PFSK-1 (cell line): ENCODE measurements at regions not wholly inside any gene's neighbourhood (a gene's known extent, or its start where the extent isn't known, plus 50 kb on each side); places are given as distances from the start of the nearest gene placed in this dataset.

Source experiments
- FOXP2 ChIP-seq: optimal IDR thresholded peaks from 2 replicates; pipeline ENCODE3; 2011; ENCODE audit warnings: borderline replicate concordance, control low read depth, inconsistent platforms; ENCODE audit not compliant: insufficient read depth; ENCODE audit errors: extremely low read length, extremely low read depth
- POLR2AphosphoS5 ChIP-seq: IDR thresholded peaks from 2 replicates; pipeline ENCODE4 v1.6.1; 2012; ENCODE audit warnings: low read depth, mild to moderate bottlenecking, control low read depth, low read length, moderate library complexity
- SIN3A ChIP-seq: IDR thresholded peaks from 2 replicates; pipeline ENCODE4 v1.6.1; 2012; ENCODE audit warnings: mild to moderate bottlenecking, low read length, moderate library complexity, borderline replicate concordance; ENCODE audit not compliant: insufficient read depth
- TAF1 ChIP-seq: IDR thresholded peaks from 2 replicates; pipeline ENCODE4 v1.6.1; 2012; ENCODE audit warnings: low read length, control low read depth, borderline replicate concordance; ENCODE audit not compliant: insufficient read depth
- TF ChIP-seq, protein P1 (sequence below), 2 experiments: IDR thresholded peaks; 2 replicates each; pipeline versions ENCODE4 v1.6.1 to v1.8.0; 2011 to 2012; ENCODE audit warnings: low read depth in 2 of 2, low read length in 2 of 2, control low read depth in 1 of 2, inconsistent platforms in 1 of 2, mild to moderate bottlenecking in 1 of 2, moderate library complexity in 1 of 2; ENCODE audit not compliant: insufficient read depth in 1 of 2

DNA sequence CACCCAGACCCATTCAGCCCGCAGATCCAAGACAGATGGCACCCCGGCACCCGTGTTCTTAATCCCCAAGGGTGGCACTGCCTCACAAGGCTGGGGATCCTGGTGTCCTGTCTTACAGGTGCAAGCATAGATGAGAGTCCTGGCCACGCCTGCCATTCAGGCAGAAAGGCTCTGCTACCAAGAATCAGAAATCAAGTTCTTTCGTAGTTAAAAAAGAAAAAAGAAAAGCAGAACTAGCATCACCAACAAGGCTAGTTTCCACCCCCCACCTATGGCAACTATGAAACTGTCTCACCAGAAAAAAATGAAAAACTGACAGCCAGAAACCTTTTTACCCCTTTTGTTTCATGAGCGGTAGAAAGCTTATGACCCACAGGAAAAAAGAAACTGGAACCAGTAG lies 170.4 kb downstream of the SYK start:
- TF ChIP-seq POLR2AphosphoS5: no peak
- TF ChIP-seq SIN3A: no peak
- no peak for TF ChIP-seq TAF1
- TF ChIP-seq, protein P1, sequence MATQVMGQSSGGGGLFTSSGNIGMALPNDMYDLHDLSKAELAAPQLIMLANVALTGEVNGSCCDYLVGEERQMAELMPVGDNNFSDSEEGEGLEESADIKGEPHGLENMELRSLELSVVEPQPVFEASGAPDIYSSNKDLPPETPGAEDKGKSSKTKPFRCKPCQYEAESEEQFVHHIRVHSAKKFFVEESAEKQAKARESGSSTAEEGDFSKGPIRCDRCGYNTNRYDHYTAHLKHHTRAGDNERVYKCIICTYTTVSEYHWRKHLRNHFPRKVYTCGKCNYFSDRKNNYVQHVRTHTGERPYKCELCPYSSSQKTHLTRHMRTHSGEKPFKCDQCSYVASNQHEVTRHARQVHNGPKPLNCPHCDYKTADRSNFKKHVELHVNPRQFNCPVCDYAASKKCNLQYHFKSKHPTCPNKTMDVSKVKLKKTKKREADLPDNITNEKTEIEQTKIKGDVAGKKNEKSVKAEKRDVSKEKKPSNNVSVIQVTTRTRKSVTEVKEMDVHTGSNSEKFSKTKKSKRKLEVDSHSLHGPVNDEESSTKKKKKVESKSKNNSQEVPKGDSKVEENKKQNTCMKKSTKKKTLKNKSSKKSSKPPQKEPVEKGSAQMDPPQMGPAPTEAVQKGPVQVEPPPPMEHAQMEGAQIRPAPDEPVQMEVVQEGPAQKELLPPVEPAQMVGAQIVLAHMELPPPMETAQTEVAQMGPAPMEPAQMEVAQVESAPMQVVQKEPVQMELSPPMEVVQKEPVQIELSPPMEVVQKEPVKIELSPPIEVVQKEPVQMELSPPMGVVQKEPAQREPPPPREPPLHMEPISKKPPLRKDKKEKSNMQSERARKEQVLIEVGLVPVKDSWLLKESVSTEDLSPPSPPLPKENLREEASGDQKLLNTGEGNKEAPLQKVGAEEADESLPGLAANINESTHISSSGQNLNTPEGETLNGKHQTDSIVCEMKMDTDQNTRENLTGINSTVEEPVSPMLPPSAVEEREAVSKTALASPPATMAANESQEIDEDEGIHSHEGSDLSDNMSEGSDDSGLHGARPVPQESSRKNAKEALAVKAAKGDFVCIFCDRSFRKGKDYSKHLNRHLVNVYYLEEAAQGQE (IDR thresholded peaks at IDR 0.05; ENCODE audit: insufficient read depth in 1 of 2, low read depth in 2 of 2, low read length in 2 of 2): no peak
- no peak for TF ChIP-seq FOXP2

DNA sequence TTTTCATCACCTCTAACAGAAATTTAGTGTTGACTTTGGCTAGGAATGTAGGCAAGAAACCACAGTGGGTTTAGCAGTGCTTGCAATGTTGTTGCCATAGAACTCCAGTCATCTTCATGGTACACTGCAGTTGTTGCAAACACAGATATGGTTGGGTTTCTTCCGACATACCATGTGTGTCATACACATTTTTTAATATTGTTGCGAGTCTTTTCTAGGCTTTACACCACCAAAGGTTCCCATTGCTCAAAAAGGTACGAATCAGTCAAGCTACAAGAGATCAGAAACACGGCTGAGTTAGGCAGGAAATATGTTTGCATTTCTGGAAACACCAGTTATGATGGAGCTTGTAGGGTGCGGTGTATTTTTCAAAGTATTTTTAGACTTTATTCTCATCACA lies 172.4 kb downstream of the SYK start:
- TF ChIP-seq SIN3A (no peak), FOXP2 (no peak), POLR2AphosphoS5 (no peak), TAF1 (no peak)
- TF ChIP-seq, protein P1 (IDR thresholded peaks at IDR 0.05; ENCODE audit: insufficient read depth in 1 of 2, low read depth in 2 of 2, low read length in 2 of 2): no peak

DNA sequence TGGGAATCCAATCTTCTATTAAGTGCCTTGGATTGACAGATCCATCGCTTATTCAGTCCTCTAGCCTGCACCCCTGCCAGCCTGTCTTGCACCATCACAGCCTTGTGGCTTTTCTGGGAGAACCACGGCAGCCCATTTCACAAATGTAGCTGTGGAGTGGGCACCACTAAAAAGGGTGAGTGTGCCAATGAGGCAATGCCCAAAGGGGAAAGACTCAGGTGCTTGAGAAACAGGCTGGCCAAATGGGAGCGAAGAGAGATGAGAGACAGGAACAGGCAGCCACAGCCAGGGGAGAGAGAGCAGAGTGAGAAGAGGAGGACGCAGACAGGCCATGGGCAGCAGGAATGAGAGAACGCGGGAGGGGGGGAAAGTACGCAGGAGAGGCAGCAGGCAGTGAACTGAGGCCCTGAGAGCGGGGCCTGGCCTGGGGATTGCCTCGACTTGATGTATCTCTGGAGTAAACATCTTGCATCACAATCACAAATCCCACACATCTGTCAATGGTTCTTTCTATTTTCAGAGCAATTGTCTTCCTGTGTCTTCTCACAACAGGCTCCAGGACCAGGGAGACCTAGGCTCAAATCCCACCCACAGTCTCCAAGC lies 173.1 kb downstream of the SYK start:
- no peak for TF ChIP-seq TAF1
- TF ChIP-seq, protein P1 (IDR thresholded peaks at IDR 0.05; ENCODE audit: insufficient read depth in 1 of 2, low read depth in 2 of 2, low read length in 2 of 2): no peak

DNA sequence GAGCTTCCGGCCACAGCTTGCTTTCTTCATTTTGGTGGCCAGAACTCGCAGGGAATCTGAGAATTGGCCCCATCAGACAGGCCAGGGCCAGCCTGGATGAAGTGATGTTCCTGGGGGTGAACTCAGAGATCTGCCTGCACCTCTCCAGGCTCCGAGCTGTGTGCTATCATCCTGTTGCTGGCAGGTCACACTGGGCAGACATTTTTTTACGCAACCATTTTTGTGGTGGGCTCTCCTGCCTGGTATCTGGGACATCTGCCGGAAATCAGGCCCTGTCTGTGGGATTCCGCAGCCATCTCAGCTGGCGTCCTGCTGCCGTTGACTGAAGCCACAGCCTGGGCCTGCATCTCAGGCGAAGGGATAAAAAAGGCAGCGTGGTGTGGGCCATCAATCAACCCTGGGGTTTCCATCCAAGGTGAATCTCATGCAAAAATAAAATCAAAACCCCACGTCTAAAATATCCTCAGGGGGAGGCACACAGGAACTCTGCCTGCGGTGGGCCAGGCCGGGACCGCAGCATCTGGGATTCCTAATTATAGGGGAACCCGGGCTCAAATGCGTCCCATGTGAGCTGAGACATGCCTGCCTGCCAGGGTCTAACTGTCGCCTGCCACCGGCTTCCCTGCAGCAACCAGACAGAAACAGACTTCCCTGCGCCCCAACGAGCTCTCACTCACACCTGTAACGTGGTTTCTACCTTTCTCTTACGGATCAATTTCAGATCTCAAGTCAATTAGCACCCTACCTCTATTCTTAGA lies 174.3 kb downstream of the SYK start:
- TF ChIP-seq TAF1: no peak
- TF ChIP-seq POLR2AphosphoS5: no peak
- TF ChIP-seq FOXP2: no peak
- TF ChIP-seq SIN3A: no peak
- TF ChIP-seq, protein P1 (IDR thresholded peaks at IDR 0.05; ENCODE audit: insufficient read depth in 1 of 2, low read depth in 2 of 2, low read length in 2 of 2): no peak

DNA sequence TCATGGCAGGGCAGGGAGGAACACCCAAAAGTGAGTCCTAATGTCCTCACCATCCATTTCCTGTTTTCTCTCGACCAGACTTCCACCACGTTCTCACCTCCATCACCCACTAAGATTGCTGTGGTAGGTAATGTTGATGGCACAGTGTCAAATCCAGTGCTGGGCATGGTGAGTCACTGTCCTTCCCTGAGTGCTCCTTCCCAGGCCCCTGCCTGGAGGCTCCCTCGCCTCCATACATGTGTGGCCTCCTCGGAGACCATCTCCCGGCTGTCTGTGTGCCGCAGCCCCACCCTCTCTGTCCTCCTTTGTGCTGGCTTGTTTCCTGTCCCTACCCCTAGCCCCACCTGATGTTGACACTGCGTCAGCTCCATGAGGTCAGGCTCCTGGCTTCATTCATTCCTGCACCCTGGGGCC lies 177.5 kb downstream of the SYK start:
- TF ChIP-seq, protein P1 (IDR thresholded peaks at IDR 0.05; ENCODE audit: insufficient read depth in 1 of 2, low read depth in 2 of 2, low read length in 2 of 2): no peak
- TF ChIP-seq FOXP2: no peak
- no peak for TF ChIP-seq TAF1
- no peak for TF ChIP-seq SIN3A
- TF ChIP-seq POLR2AphosphoS5: no peak
